HCT116 (cell line): ENCODE measurements at regions not wholly inside any gene's neighbourhood (a gene's known extent, or its start where the extent isn't known, plus 50 kb on each side); places are given as distances from the start of the nearest gene placed in this dataset.

Source experiments
- ATF3 ChIP-seq: IDR thresholded peaks from 2 replicates; pipeline ENCODE4 v1.6.1; 2012
- EGR1 ChIP-seq: IDR thresholded peaks from 2 replicates; pipeline ENCODE4 v1.6.1; 2012; ENCODE audit warnings: low read depth
- EZH2 ChIP-seq: fragments of 200-600 bp; sonication (generic); IDR thresholded peaks from 2 replicates; pipeline ENCODE4 v1.6.1; 2017; ENCODE audit warnings: antibody characterized with exemption, mixed run types
- TF ChIP-seq, protein P1 (sequence below), 3 experiments: fragments of 200-600 bp in 1 of 3; sonication (generic) in 1 of 3; IDR thresholded peaks in 2 of 3; conservative IDR thresholded peaks in 1 of 3; 2 replicates each; pipeline ENCODE4 v1.5.1; 2012 to 2017; ENCODE audit warnings: low read depth in 2 of 3, low read length in 2 of 3, antibody characterized with exemption in 1 of 3, borderline replicate concordance in 1 of 3, control low read depth in 1 of 3, mild to moderate bottlenecking in 1 of 3, mixed read lengths in 1 of 3, mixed run types in 1 of 3, moderate library complexity in 1 of 3; ENCODE audit not compliant: insufficient read depth in 1 of 3

GRCh38 chr10:64956441-64956840, 1435.2 kb downstream of the REEP3 start:
- TF ChIP-seq, protein P1, sequence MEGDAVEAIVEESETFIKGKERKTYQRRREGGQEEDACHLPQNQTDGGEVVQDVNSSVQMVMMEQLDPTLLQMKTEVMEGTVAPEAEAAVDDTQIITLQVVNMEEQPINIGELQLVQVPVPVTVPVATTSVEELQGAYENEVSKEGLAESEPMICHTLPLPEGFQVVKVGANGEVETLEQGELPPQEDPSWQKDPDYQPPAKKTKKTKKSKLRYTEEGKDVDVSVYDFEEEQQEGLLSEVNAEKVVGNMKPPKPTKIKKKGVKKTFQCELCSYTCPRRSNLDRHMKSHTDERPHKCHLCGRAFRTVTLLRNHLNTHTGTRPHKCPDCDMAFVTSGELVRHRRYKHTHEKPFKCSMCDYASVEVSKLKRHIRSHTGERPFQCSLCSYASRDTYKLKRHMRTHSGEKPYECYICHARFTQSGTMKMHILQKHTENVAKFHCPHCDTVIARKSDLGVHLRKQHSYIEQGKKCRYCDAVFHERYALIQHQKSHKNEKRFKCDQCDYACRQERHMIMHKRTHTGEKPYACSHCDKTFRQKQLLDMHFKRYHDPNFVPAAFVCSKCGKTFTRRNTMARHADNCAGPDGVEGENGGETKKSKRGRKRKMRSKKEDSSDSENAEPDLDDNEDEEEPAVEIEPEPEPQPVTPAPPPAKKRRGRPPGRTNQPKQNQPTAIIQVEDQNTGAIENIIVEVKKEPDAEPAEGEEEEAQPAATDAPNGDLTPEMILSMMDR (IDR thresholded peaks at IDR 0.05 in 2 of 3, conservative IDR thresholded peaks at IDR 0.05 in 1 of 3; ENCODE audit: borderline replicate concordance in 1 of 3, insufficient read depth in 1 of 3, low read depth in 2 of 3, low read length in 2 of 3): no peak
- TF ChIP-seq ATF3 (no peak), EZH2 (no peak), EGR1 (no peak)
